Coronary artery (tissue), 2 donors: ENCODE measurements at regions not wholly inside any gene's neighbourhood (a gene's known extent, or its start where the extent isn't known, plus 50 kb on each side); places are given as distances from the start of the nearest gene placed in this dataset.
"Not testable (repeated sequence)": the region's sequence is repeated elsewhere in the genome, so short reads cannot be mapped to it uniquely, and the experiment has no call there.

Experiments used
- DNase-seq: peaks from one replicate; pipeline ENCODE4 v3.0.0-alpha.2; 2017; ENCODE audit warnings: low spot score
- H3K27ac ChIP-seq, 2 donors: fragments of 200-600 bp; sonication (generic); one replicate each; pipeline ENCODE4 v1.5.1; 2016 to 2019
- H3K4me3 ChIP-seq: fragments of 200-600 bp; sonication (generic); 2 replicates; pipeline ENCODE4 v1.5.1; 2016; ENCODE audit warnings: mild to moderate bottlenecking, moderate library complexity
- CTCF ChIP-seq: fragments of 200-600 bp; sonication (generic); IDR thresholded peaks from one replicate; pipeline ENCODE4 v1.5.1; 2019; ENCODE audit warnings: antibody characterized with exemption

GRCh38 chr13:82196087-82196486, 1686.2 kb downstream of the SLITRK1 start:
- Histone ChIP-seq H3K27ac (no peak overlapping the region), H3K4me3 (no peak overlapping the region)
- no peak for TF ChIP-seq CTCF
- no peak for DNase-seq

- no peak for TF ChIP-seq CTCF
- DNase-seq = no peak
- no peak overlapping the region for H3K27ac ChIP-seq
- H3K4me3 ChIP-seq = no peak overlapping the region
Observed at GRCh38 chr13:82187227-82187626, 1695.0 kb downstream of the SLITRK1 start.

GRCh38 chr13:82176751-82177150, 1705.5 kb downstream of the SLITRK1 start:
- no peak overlapping the region for H3K27ac ChIP-seq
- no peak for DNase-seq
- H3K4me3 ChIP-seq = no peak overlapping the region
- TF ChIP-seq CTCF = no peak

GRCh38 chr13:82165396-82166174, 1716.7 kb downstream of the SLITRK1 start:
- TF ChIP-seq CTCF = no peak
- no peak overlapping the region for H3K4me3 ChIP-seq
- no peak overlapping the region for H3K27ac ChIP-seq
- DNase-seq = no peak

GRCh38 chr13:82164780-82165395, 1717.4 kb downstream of the SLITRK1 start:
- not testable (repeated sequence) for DNase-seq, H3K27ac ChIP-seq

GRCh38 chr13:82147526-82147925, 1734.7 kb downstream of the SLITRK1 start:
- Histone ChIP-seq H3K27ac (no peak overlapping the region), H3K4me3 (no peak overlapping the region)
- DNase-seq = no peak
- no peak for TF ChIP-seq CTCF

More at GRCh38 chr13:82164780-82165395, 1717.4 kb downstream of the SLITRK1 start:
- not testable (repeated sequence) for H3K4me3 ChIP-seq

GRCh38 chr13:82136880-82137279, 1745.4 kb downstream of the SLITRK1 start:
- Histone ChIP-seq H3K27ac (no peak overlapping the region), H3K4me3 (no peak overlapping the region)
- DNase-seq = no peak
- TF ChIP-seq CTCF = no peak
